ENCODE measurements at regions not wholly inside any gene's neighbourhood (a gene's known extent, or its start where the extent isn't known, plus 50 kb on each side); places are given as distances from the start of the nearest gene placed in this dataset.

GRCh38 chr11:119842731-119843130, 113.7 kb upstream of the NECTIN1 start:
- no peak overlapping the region for H3K9ac ChIP-seq (ENCODE audit: low read depth, low read length)
- H3K4me3 ChIP-seq (ENCODE audit: insufficient read depth, low read depth, low read length), result no peak overlapping the region
- dilution Hi-C loops (cut with HindIII; ENCODE audit: low sequenced_read_pairs, unreplicated experiment), result no loop called here
- no peaks in the 10 kb centered on the region for H3K9me1 ChIP-seq (ENCODE audit: insufficient read depth, low read length)
- H3K9me3 ChIP-seq (ENCODE audit: control insufficient read depth, insufficient read depth, low read length), result no peaks in the 10 kb centered on the region; the same call in 1 of the 2 replicates
- no peak overlapping the region for H3K4ac ChIP-seq (ENCODE audit: low read depth, low read length)
- no peak overlapping the region for H3K56ac ChIP-seq (ENCODE audit: extremely low read depth, insufficient read depth, low read length)
- intact Hi-C loops (cut with micrococcal nuclease), result no loop called here
- H3K4me2 ChIP-seq (ENCODE audit: low read depth, low read length), result no peak overlapping the region
- H4K5ac ChIP-seq (ENCODE audit: low read depth, low read length), result no peak overlapping the region
- H3K27me3 ChIP-seq (ENCODE audit: control insufficient read depth, insufficient read depth, low read length), result peaks cover 23% of the 10 kb centered on the region
- no peak overlapping the region for H3K14ac ChIP-seq (replicated peaks; ENCODE audit: low read depth, low read length)
- H4K8ac ChIP-seq (ENCODE audit: low read depth in 2 of 2, low read length in 2 of 2), result no peak overlapping the region
- WGBS, 2 experiments (ENCODE audit: extremely low coverage in 2 of 2, insufficient read length in 1 of 2), result no CpG with 5 or more reads among the region's 4 CpGs
- no peak overlapping the region for H3K23ac ChIP-seq (ENCODE audit: low read depth, low read length)
- no peak overlapping the region for H4K91ac ChIP-seq (ENCODE audit: insufficient read depth, low read depth, low read length)
- TF ChIP-seq NFE2L2 (IDR thresholded peaks at IDR 0.05; ENCODE audit: low read depth, low read length), result no peak
- no peak for TF ChIP-seq MXI1 (IDR thresholded peaks at IDR 0.05; ENCODE audit: borderline replicate concordance, low read depth, low read length)
- TF ChIP-seq MAFK (IDR thresholded peaks at IDR 0.05; ENCODE audit: low read depth, low read length), result no peak
- TF ChIP-seq RCOR1 (IDR thresholded peaks at IDR 0.05; ENCODE audit: insufficient replicate concordance, low read length), result no peak
- TF ChIP-seq CTCF (conservative IDR thresholded peaks at IDR 0.05; ENCODE audit: low read depth, low read length), result no peak
- TF ChIP-seq SMC3 (IDR thresholded peaks at IDR 0.05; ENCODE audit: low read depth, low read length), result no peak
- ChIA-PET POLR2A (ENCODE audit: unreplicated experiment) (no interaction called here), CTCF (no interaction called here)
- no peaks in the 10 kb centered on the region for H3K36me3 ChIP-seq (ENCODE audit: control insufficient read depth, insufficient read depth, low read length)
- H2AK9ac ChIP-seq (replicated peaks; ENCODE audit: low read depth, low read length, poor library complexity), result no peak overlapping the region
- no peak for ATAC-seq (ENCODE audit: low read depth)
- H3K4me1 ChIP-seq (ENCODE audit: control insufficient read depth, insufficient read depth, low read length), result no peaks in the 10 kb centered on the region
- no peak overlapping the region for H2BK120ac ChIP-seq (ENCODE audit: low read depth, low read length)
- no peak overlapping the region for H2AK5ac ChIP-seq (ENCODE audit: low read depth, low read length)
- H3K18ac ChIP-seq (ENCODE audit: low read depth, low read length), result no peak overlapping the region
- no peak overlapping the region for H3K27ac ChIP-seq (ENCODE audit: insufficient read depth, low read length)
- no peak overlapping the region for H2BK15ac ChIP-seq (ENCODE audit: low read depth, low read length)
- BruUV-seq (replicated peaks), result no TSS peak
- in situ Hi-C loops (cut with MboI; ENCODE audit: low sequenced_read_pairs), result no loop called here
- no peaks in the 10 kb centered on the region for H3K79me1 ChIP-seq (ENCODE audit: low read depth in 1 of 2, low read length in 2 of 2)
- H2AFZ ChIP-seq (replicated peaks; ENCODE audit: low read length, poor library complexity), result no peak overlapping the region
- H4K20me1 ChIP-seq (ENCODE audit: insufficient read depth, low read length), result no peaks in the 10 kb centered on the region; the same call in 1 of the 2 replicates
- no peak for DNase-seq
- H2BK5ac ChIP-seq (ENCODE audit: low read depth, low read length, poor library complexity, severe bottlenecking), result no peak overlapping the region
- H2BK20ac ChIP-seq (ENCODE audit: low read depth, low read length), result no peak overlapping the region

Measured in IMR-90 (cell line).